Vagina (tissue), 2 donors: ENCODE measurements at regions not wholly inside any gene's neighbourhood (a gene's known extent, or its start where the extent isn't known, plus 50 kb on each side); places are given as distances from the start of the nearest gene placed in this dataset.

Experiments used
- DNase-seq, 2 donors: peaks; one replicate each; pipeline ENCODE4 v3.0.0-alpha.2; 2017; ENCODE audit errors: extremely low spot score in 2 of 2
- H3K27ac ChIP-seq: fragments of 200-600 bp; sonication (generic); one replicate; pipeline ENCODE4 v1.5.1; 2019
- H3K27me3 ChIP-seq: fragments of 200-600 bp; sonication (generic); one replicate; pipeline ENCODE4 v1.5.1; 2019
- H3K36me3 ChIP-seq, 2 donors: fragments of 200-600 bp; sonication (generic); one replicate each; pipeline ENCODE4 v1.5.1; 2017 to 2019
- H3K4me1 ChIP-seq: fragments of 200-600 bp; sonication (generic); one replicate; pipeline ENCODE4 v1.5.1; 2019
- H3K4me3 ChIP-seq, 2 donors: fragments of 200-600 bp; sonication (generic); 1 replicate in 1 of 2; 2 replicates in 1 of 2; pipeline ENCODE4 v1.5.1; 2016 to 2019
- H3K9me3 ChIP-seq: fragments of 200-600 bp; sonication (generic); one replicate; pipeline ENCODE4 v1.5.1; 2019
- CTCF ChIP-seq, 3 experiments: fragments of 450-650 bp in 2 of 3; fragments of 200-600 bp in 1 of 3; sonication (generic) in 1 of 3; IDR thresholded peaks; one replicate each; pipeline ENCODE4 v1.5.1; 2017 to 2019; ENCODE audit warnings: antibody characterized with exemption in 3 of 3, mild to moderate bottlenecking in 2 of 3, moderate library complexity in 2 of 3
- POLR2A ChIP-seq, 2 donors: fragments of 450-650 bp; IDR thresholded peaks; one replicate each; pipeline ENCODE4 v1.6.1; 2017; ENCODE audit warnings: antibody characterized with exemption in 2 of 2, mild to moderate bottlenecking in 2 of 2, moderate library complexity in 2 of 2
- POLR2AphosphoS5 ChIP-seq, 2 donors: sonication (generic); formaldehyde crosslinking; IDR thresholded peaks; one replicate each; pipeline ENCODE4 v1.9.0; 2017; ENCODE audit warnings: antibody characterized with exemption in 2 of 2, mild to moderate bottlenecking in 2 of 2, low read depth in 1 of 2; ENCODE audit not compliant: insufficient read depth in 1 of 2
- intact Hi-C: fragments of 100-400 bp; cut with DNase I; formaldehyde crosslinking; loops from one replicate; pipeline ENCODE4 v1.15.1; 2023

GRCh38 chr3:83074485-83074884, 1313.0 kb upstream of the GBE1 start:
- no peak overlapping the region for H3K27ac ChIP-seq
- intact Hi-C loops, result no loop called here
- TF ChIP-seq POLR2A (IDR thresholded peaks at IDR 0.05), result no peak
- TF ChIP-seq CTCF (IDR thresholded peaks at IDR 0.05), result no peak
- TF ChIP-seq POLR2AphosphoS5 (IDR thresholded peaks at IDR 0.05; ENCODE audit: insufficient read depth in 1 of 2, low read depth in 1 of 2), result no peak
- no peaks in the 10 kb centered on the region for H3K27me3 ChIP-seq
- no peaks in the 10 kb centered on the region for H3K9me3 ChIP-seq
- H3K4me1 ChIP-seq, result no peaks in the 10 kb centered on the region
- H3K4me3 ChIP-seq, result no peak overlapping the region
- no peaks in the 10 kb centered on the region for H3K36me3 ChIP-seq
- no peak for DNase-seq

GRCh38 chr3:83065851-83066460, 1304.5 kb upstream of the GBE1 start:
- DNase-seq, result no peak
- Histone ChIP-seq H3K27ac (no peak overlapping the region), H3K36me3 (no peaks in the 10 kb centered on the region), H3K27me3 (no peaks in the 10 kb centered on the region), H3K9me3 (peaks cover 7% of the 10 kb centered on the region), H3K4me3 (no peak overlapping the region), H3K4me1 (no peaks in the 10 kb centered on the region)
- intact Hi-C loops, result no loop called here
- no peak for TF ChIP-seq POLR2AphosphoS5 (IDR thresholded peaks at IDR 0.05; ENCODE audit: insufficient read depth in 1 of 2, low read depth in 1 of 2)
- no peak for TF ChIP-seq POLR2A (IDR thresholded peaks at IDR 0.05)
- TF ChIP-seq CTCF (IDR thresholded peaks at IDR 0.05), result no peak

GRCh38 chr3:83063446-83063845, 1302.0 kb upstream of the GBE1 start:
- intact Hi-C loops, result no loop called here
- H3K9me3 ChIP-seq, result peaks cover 7% of the 10 kb centered on the region
- TF ChIP-seq POLR2AphosphoS5 (IDR thresholded peaks at IDR 0.05; ENCODE audit: insufficient read depth in 1 of 2, low read depth in 1 of 2) (no peak), POLR2A (IDR thresholded peaks at IDR 0.05) (no peak), CTCF (IDR thresholded peaks at IDR 0.05) (no peak)
- no peaks in the 10 kb centered on the region for H3K4me1 ChIP-seq
- no peaks in the 10 kb centered on the region for H3K36me3 ChIP-seq
- no peak overlapping the region for H3K27ac ChIP-seq
- DNase-seq, result no peak
- no peaks in the 10 kb centered on the region for H3K27me3 ChIP-seq
- H3K4me3 ChIP-seq, result no peak overlapping the region

- Histone ChIP-seq H3K27ac (no peak overlapping the region), H3K27me3 (no peaks in the 10 kb centered on the region), H3K36me3 (no peaks in the 10 kb centered on the region), H3K4me1 (no peaks in the 10 kb centered on the region), H3K4me3 (no peak overlapping the region), H3K9me3 (peaks cover 3% of the 10 kb centered on the region)
- TF ChIP-seq CTCF (IDR thresholded peaks at IDR 0.05) (no peak), POLR2A (IDR thresholded peaks at IDR 0.05) (no peak), POLR2AphosphoS5 (IDR thresholded peaks at IDR 0.05; ENCODE audit: insufficient read depth in 1 of 2, low read depth in 1 of 2) (no peak)
- intact Hi-C loops, result no loop called here
- DNase-seq, result no peak
Measured at GRCh38 chr3:83048556-83048955, 1287.1 kb upstream of the GBE1 start.

- H3K4me3 ChIP-seq, result no peak overlapping the region
- H3K27me3 ChIP-seq, result no peaks in the 10 kb centered on the region
- no peaks in the 10 kb centered on the region for H3K4me1 ChIP-seq
- no peak for DNase-seq
- intact Hi-C loops, result no loop called here
- no peak overlapping the region for H3K27ac ChIP-seq
- no peaks in the 10 kb centered on the region for H3K36me3 ChIP-seq
- no peaks in the 10 kb centered on the region for H3K9me3 ChIP-seq
- TF ChIP-seq CTCF (IDR thresholded peaks at IDR 0.05) (no peak), POLR2AphosphoS5 (IDR thresholded peaks at IDR 0.05; ENCODE audit: insufficient read depth in 1 of 2, low read depth in 1 of 2) (no peak), POLR2A (IDR thresholded peaks at IDR 0.05) (no peak)
Measured at GRCh38 chr3:83039422-83039821, 1278.0 kb upstream of the GBE1 start.
